ENCODE measurements at regions not wholly inside any gene's neighbourhood (a gene's known extent, or its start where the extent isn't known, plus 50 kb on each side); places are given as distances from the start of the nearest gene placed in this dataset.

- TF ChIP-seq EZH2 (IDR thresholded peaks at IDR 0.05), result no peak
- no peak for TF ChIP-seq POLR2AphosphoS5 (IDR thresholded peaks at IDR 0.05; ENCODE audit: borderline replicate concordance, low read depth, low read length)
- TF ChIP-seq FOXP2 (optimal IDR thresholded peaks at IDR 0.05; ENCODE audit: control extremely low read depth, extremely low read length, insufficient read depth), result no peak
These were observed 176.0 kb upstream of the SPRY2 start for GRCh38 chr13:80516818-80517348.

All from SK-N-MC (cell line).